WTC11 (cell line): ENCODE measurements at regions not wholly inside any gene's neighbourhood (a gene's known extent, or its start where the extent isn't known, plus 50 kb on each side); places are given as distances from the start of the nearest gene placed in this dataset.

Experiments
- ATAC-seq: fragments of 200-7000 bp; cut with Tn5 transposase; 2 replicates; pipeline ENCODE4 v1.10.0; 2021; ENCODE audit warnings: mild to moderate bottlenecking, moderate library complexity
- CTCF ChIA-PET: fragments of 300-600 bp; sonication (Branson Sonifier 250); formaldehyde crosslinking; loops from one replicate; lab custom pipeline; 2021; ENCODE audit warnings: antibody characterized with exemption; lab: Charles Lee
- POLR2A ChIA-PET: fragments of 350-600 bp; sonication (Branson Sonifier 250); formaldehyde crosslinking; loops from one replicate; lab custom pipeline; 2021; ENCODE audit warnings: antibody characterized with exemption; lab: Charles Lee
- DNase-seq: peaks from one replicate; pipeline ENCODE4 v3.0.0; 2021; ENCODE audit warnings: low spot score
- H3K27ac Mint-ChIP-seq: 2 replicates; pipeline ENCODE4 v1.8.0; 2021; ENCODE audit warnings: mixed read lengths
- H3K27me3 Mint-ChIP-seq: 2 replicates; pipeline ENCODE4 v1.8.0; 2021; ENCODE audit warnings: low read depth, mild to moderate bottlenecking, moderate library complexity, mixed read lengths
- H3K36me3 Mint-ChIP-seq: 2 replicates; pipeline ENCODE4 v1.8.0; 2021; ENCODE audit warnings: mixed read lengths
- H3K4me1 Mint-ChIP-seq: 2 replicates; pipeline ENCODE4 v1.8.0; 2022; ENCODE audit warnings: mixed read lengths
- H3K4me3 Mint-ChIP-seq: 2 replicates; pipeline ENCODE4 v1.8.0; 2021; ENCODE audit warnings: mild to moderate bottlenecking, moderate library complexity, mixed read lengths
- H3K9me3 Mint-ChIP-seq: 2 replicates; pipeline ENCODE4 v1.8.0; 2021; ENCODE audit warnings: mixed read lengths
- AR ChIP-seq: fragments of 250-450 bp; sonication (Bioruptor Pico); IDR thresholded peaks from 2 replicates; pipeline ENCODE4 v1.9.0; 2021; ENCODE audit warnings: mild to moderate bottlenecking
- CREB1 ChIP-seq: sonication (generic); formaldehyde crosslinking; IDR thresholded peaks from 2 replicates; pipeline ENCODE4 v1.8.0; 2023; ENCODE audit warnings: mild to moderate bottlenecking, missing genetic modification reagents
- CREM ChIP-seq: sonication (generic); formaldehyde crosslinking; IDR thresholded peaks from 2 replicates; pipeline ENCODE4 v1.8.1; 2022; ENCODE audit warnings: mild to moderate bottlenecking, missing genetic modification reagents, moderate library complexity
- E2F4 ChIP-seq: sonication (generic); formaldehyde crosslinking; IDR thresholded peaks from 2 replicates; pipeline ENCODE4 v1.8.1; 2022; ENCODE audit warnings: low read depth, mild to moderate bottlenecking, moderate library complexity, missing genetic modification reagents, borderline replicate concordance
- E2F5 ChIP-seq: sonication (generic); formaldehyde crosslinking; IDR thresholded peaks from 2 replicates; pipeline ENCODE4 v1.8.1; 2022; ENCODE audit warnings: mild to moderate bottlenecking, moderate library complexity, missing genetic modification reagents
- ETV6 ChIP-seq: sonication (generic); formaldehyde crosslinking; IDR thresholded peaks from 2 replicates; pipeline ENCODE4 v1.8.1; 2022; ENCODE audit warnings: mild to moderate bottlenecking, missing genetic modification reagents
- HMGXB4 ChIP-seq: sonication (generic); formaldehyde crosslinking; IDR thresholded peaks from 2 replicates; pipeline ENCODE4 v1.8.1; 2023; ENCODE audit warnings: mild to moderate bottlenecking, moderate library complexity, missing genetic modification reagents
- JAZF1 ChIP-seq: fragments of 250-450 bp; sonication (Bioruptor Pico); IDR thresholded peaks from 2 replicates; pipeline ENCODE4 v1.9.0; 2021; ENCODE audit warnings: moderate library complexity, mild to moderate bottlenecking, inconsistent platforms
- NFYB ChIP-seq: sonication (generic); formaldehyde crosslinking; conservative IDR thresholded peaks from 2 replicates; pipeline ENCODE4 v1.8.0; 2022; ENCODE audit warnings: low read depth, missing genetic modification reagents
- PRRX2 ChIP-seq: fragments of 250-450 bp; sonication (Bioruptor Pico); IDR thresholded peaks from 2 replicates; pipeline ENCODE4 v1.8.0; 2021; ENCODE audit warnings: mild to moderate bottlenecking
- RORB ChIP-seq: fragments of 250-450 bp; sonication (Bioruptor Pico); IDR thresholded peaks from 2 replicates; pipeline ENCODE4 v1.9.0; 2021; ENCODE audit warnings: mild to moderate bottlenecking
- TCF7 ChIP-seq: sonication (generic); formaldehyde crosslinking; IDR thresholded peaks from 2 replicates; pipeline ENCODE4 v1.8.0; 2022; ENCODE audit warnings: mild to moderate bottlenecking, low read depth, missing genetic modification reagents, moderate library complexity
- TEAD1 ChIP-seq: sonication (generic); formaldehyde crosslinking; IDR thresholded peaks from 2 replicates; pipeline ENCODE4 v1.8.0; 2022; ENCODE audit warnings: mild to moderate bottlenecking, missing genetic modification reagents
- ZNF317 ChIP-seq: sonication (generic); formaldehyde crosslinking; IDR thresholded peaks from 2 replicates; pipeline ENCODE4 v1.8.1; 2023; ENCODE audit warnings: low read depth, mild to moderate bottlenecking, moderate library complexity, missing genetic modification reagents, borderline replicate concordance
- ZNF512 ChIP-seq: sonication (generic); formaldehyde crosslinking; IDR thresholded peaks from 2 replicates; pipeline ENCODE4 v1.8.1; 2022; ENCODE audit warnings: missing genetic modification reagents, borderline replicate concordance

- TF ChIP-seq AR (no peak), ETV6 (CRISPR knock-in tag) (no peak), PRRX2 (CRISPR knock-in tag) (no peak), CREM (no peak), ZNF317 (CRISPR knock-in tag) (no peak), TCF7 (CRISPR knock-in tag) (no peak), RORB (CRISPR knock-in tag) (no peak), CREB1 (CRISPR knock-in tag) (no peak), JAZF1 (CRISPR knock-in tag) (no peak), ZNF512 (CRISPR knock-in tag) (no peak), NFYB (CRISPR knock-in tag) (no peak), TEAD1 (CRISPR knock-in tag) (no peak), E2F5 (CRISPR knock-in tag) (no peak), HMGXB4 (CRISPR knock-in tag) (no peak), E2F4 (CRISPR knock-in tag) (no peak)
Measured at GRCh38 chr5:87665166-87665565, 252.4 kb upstream of the CCNH start (continued).

GRCh38 chr5:87661784-87662566 lies 249.2 kb upstream of the CCNH start:
- no peak for ATAC-seq
- Mint-ChIP-seq H3K4me3 (no peak overlapping the region), H3K27me3 (no peaks in the 10 kb centered on the region), H3K36me3 (no peaks in the 10 kb centered on the region)
- ChIA-PET POLR2A (interaction anchor here (0.6 kb wide), 1 partner anchor 1775 kb away, joined by 3 read pairs; no protein-coding TSS in a partner anchor), CTCF (no interaction called here)
- TF ChIP-seq HMGXB4 (CRISPR knock-in tag): no peak
- TF ChIP-seq, all 79 proteins: peak for 0
- Mint-ChIP-seq H3K9me3 (no peaks in the 10 kb centered on the region), H3K4me1 (no peaks in the 10 kb centered on the region), H3K27ac (no peak overlapping the region)
- no peak for DNase-seq
